Psoas muscle (tissue), 7 donors: ENCODE measurements at regions not wholly inside any gene's neighbourhood (a gene's known extent, or its start where the extent isn't known, plus 50 kb on each side); places are given as distances from the start of the nearest gene placed in this dataset.
"Not testable (repeated sequence)": the region's sequence is repeated elsewhere in the genome, so short reads cannot be mapped to it uniquely, and the experiment has no call there.

ENCODE experiments used
- ATAC-seq, 4 donors: fragments of 200-7000 bp; cut with Tn5 transposase; one replicate each; pipeline ENCODE4 v1.9.1; 2020; ENCODE audit warnings: moderate library complexity in 3 of 4, mild to moderate bottlenecking in 2 of 4
- DNase-seq, 2 donors: peaks; one replicate each; pipeline ENCODE4 v3.0.0-alpha.2; 2020
- H3K27ac ChIP-seq: fragments of 200-600 bp; one replicate; pipeline ENCODE4 v1.8.0; 2022
- H3K27me3 ChIP-seq, 3 donors: fragments of 200-600 bp in 1 of 3; one replicate each; pipeline versions ENCODE4 v1.6.1 to v1.8.0; 2013 to 2022; ENCODE audit warnings: low read length in 2 of 3, mild to moderate bottlenecking in 2 of 3, moderate library complexity in 1 of 3; ENCODE audit not compliant: insufficient read depth in 3 of 3
- H3K36me3 ChIP-seq, 2 donors: fragments of 200-600 bp in 1 of 2; one replicate each; pipeline versions ENCODE4 v1.6.1 to v1.8.0; 2013 to 2022; ENCODE audit warnings: low read depth in 1 of 2, mild to moderate bottlenecking in 1 of 2, moderate library complexity in 1 of 2; ENCODE audit not compliant: insufficient read depth in 1 of 2
- H3K4me1 ChIP-seq: fragments of 200-600 bp; one replicate; pipeline ENCODE4 v1.8.0; 2022
- H3K4me3 ChIP-seq: fragments of 200-600 bp; one replicate; pipeline ENCODE4 v1.8.0; 2022; ENCODE audit warnings: mild to moderate bottlenecking
- H3K9me3 ChIP-seq: fragments of 200-600 bp; one replicate; pipeline ENCODE4 v1.8.0; 2022
- CTCF ChIP-seq: fragments of 200-600 bp; IDR thresholded peaks from one replicate; pipeline ENCODE4 v1.8.0; 2022; ENCODE audit warnings: antibody characterized with exemption
- WGBS, 3 donors: extraction: QIAGEN DNeasy Blood & Tissue Kit; methylation state at CpG; one replicate each; pipeline versions ENCODE4 v1.1.6 to v1.1.7; 2013; 5-methylcytosine and 5-hydroxymethylcytosine counted together
- intact Hi-C, 2 donors: fragments of 100-400 bp; cut with DNase I; formaldehyde crosslinking; loops; one replicate each; pipeline versions ENCODE4 v1.11.0 to v1.14.2; 2022
- donor health status: healthy with polysubstance abuse.
- donor health status: DM: no; HTN: no; CAD: no; lungs with moderate emphysema.
- donor health status: Bipolar disorder and iron deficiency.
- donor health status: healthy.
- donor health status: DM: yes; HTN: yes; CAD: no.
- donor health status: DM: no; HTN: no; CAD: no.
- donor health status: DM: yes; HTN: yes; CAD: no.

DNA sequence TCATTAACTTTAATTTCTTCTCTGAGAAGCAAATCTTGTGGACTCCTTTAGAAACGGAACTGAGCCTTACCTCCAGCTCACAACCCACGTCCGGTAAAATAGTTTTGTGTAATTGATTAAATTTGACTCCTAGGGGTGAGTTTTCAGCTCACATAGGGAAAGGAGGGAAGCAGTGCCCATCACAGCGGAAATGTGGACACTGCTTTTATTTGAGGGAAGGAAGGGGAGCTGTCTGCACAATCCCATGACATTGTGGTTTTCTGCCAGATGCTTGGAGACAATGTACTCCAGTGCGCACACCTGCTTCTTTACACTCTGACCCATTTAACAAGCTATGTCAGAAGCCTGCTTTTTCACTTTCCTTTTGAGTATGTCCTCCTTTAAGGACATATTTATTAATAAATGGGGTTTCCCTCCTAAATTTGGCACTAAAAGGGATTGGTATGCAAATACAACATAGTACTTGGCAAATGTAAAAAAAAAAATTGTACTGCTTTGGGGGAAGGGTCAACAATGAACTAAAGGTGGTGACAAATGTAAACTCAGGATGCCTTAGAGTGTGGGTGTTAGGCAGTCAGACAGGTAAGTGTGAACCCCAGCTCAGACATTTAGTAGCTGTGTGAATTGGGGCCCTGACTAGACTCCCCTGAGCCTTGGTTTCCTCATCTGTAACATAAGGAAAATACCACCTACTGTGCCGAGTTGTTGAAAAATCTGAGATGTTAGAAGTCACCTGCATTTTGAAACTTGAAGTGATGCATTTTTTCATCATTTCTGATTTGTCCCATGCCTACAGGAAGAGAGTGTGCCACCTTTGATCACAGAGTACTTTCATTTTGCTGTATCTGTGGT, 90.2 kb upstream of the KLF6 start:
- H3K4me1 ChIP-seq, result peaks cover 12% of the 10 kb centered on the region
- H3K36me3 ChIP-seq, result no peaks in the 10 kb centered on the region
- H3K27ac ChIP-seq, result no peak overlapping the region
- no peaks in the 10 kb centered on the region for H3K27me3 ChIP-seq
- H3K4me3 ChIP-seq, result no peak overlapping the region
- WGBS, 3 donors, result 61 to 68% (median 61%) methylated on average over 6 of the region's 6 CpGs
- ATAC-seq (peak in 2 of 4 donors; percentile 13 to 28), DNase-seq (no peak)
- no peak for TF ChIP-seq CTCF
- intact Hi-C loops, result no loop called here
- H3K9me3 ChIP-seq, result no peaks in the 10 kb centered on the region

DNA sequence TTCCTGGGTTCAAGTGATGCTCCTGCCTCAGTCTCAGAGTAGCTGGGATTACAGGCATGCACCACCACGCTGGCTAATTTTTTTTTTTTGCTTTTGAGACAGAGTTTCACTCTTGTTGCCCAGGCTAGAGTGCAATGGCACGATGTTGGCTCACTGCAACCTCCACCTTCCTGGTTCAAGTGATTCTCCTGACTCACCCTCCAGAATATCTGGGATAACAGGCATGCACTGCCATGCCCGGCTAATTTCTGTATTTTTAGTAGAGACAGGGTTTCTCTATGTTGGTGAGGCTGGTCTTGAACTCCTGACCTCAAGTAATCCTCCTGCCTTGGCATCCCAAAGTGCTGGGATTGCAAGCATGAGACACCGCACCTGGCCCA, 89.6 kb upstream of the KLF6 start:
- H3K36me3 ChIP-seq, H3K9me3 ChIP-seq, H3K27ac ChIP-seq, H3K27me3 ChIP-seq, intact Hi-C loops, H3K4me3 ChIP-seq, DNase-seq: not testable (repeated sequence)
- WGBS, 3 donors, result 54 to 72% (median 64%) methylated on average over 4 of the region's 4 CpGs
- ATAC-seq, result peak in 1 of 4 donors; percentile 8
- H3K4me1 ChIP-seq, result peaks cover 12% of the 10 kb centered on the region

GRCh38 chr10:3873728-3874461, 88.9 kb upstream of the KLF6 start:
- H3K27me3 ChIP-seq, result no peaks in the 10 kb centered on the region
- H3K36me3 ChIP-seq, result no peaks in the 10 kb centered on the region
- H3K27ac ChIP-seq, result peak overlapping the region; percentile 6
- 20 to 25% (median 25%) methylated on average over 7 of the region's 7 CpGs for WGBS, 3 donors
- no peak overlapping the region for H3K4me3 ChIP-seq
- intact Hi-C loops, result no loop called here
- ATAC-seq, result peak in 1 of 4 donors; percentile 37
- H3K9me3 ChIP-seq, result no peaks in the 10 kb centered on the region
- H3K4me1 ChIP-seq, result peaks cover 12% of the 10 kb centered on the region
- TF ChIP-seq CTCF, result no peak
- DNase-seq, result no peak

DNA sequence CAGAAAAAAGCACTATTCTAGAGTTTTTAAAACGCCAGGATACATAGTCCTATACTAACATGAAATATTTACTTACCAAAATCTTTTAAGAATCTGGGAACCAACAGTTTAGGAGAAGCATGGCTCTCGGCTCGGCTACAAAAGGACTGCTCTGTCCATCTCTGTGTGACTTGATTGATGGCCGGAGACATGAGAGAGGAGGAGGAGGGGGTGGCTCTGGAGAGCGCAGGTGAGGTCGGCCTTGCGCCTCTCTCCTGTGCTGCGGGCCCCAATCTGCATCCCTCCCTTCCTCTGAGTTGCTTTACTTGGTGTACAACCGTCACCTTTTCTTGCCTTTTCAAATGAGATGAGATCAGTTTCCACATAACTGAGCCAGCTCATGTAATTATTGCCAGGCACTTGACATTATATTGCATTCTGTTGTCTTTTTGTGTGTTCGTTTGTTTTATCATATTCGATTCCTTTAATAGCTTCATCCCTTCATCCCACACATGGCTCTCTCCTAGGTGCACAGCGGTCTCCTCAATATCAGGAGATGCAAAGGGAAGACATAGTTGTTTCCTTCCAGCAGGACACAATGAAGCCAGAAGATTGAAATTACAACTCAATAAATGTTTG, 87.8 kb upstream of the KLF6 start:
- TF ChIP-seq CTCF, result no peak
- WGBS, 3 donors, result 81 to 89% (median 88%) methylated on average over 12 of the region's 12 CpGs
- H3K9me3 ChIP-seq, result no peaks in the 10 kb centered on the region
- intact Hi-C loops, result no loop called here
- no peak overlapping the region for H3K4me3 ChIP-seq
- H3K4me1 ChIP-seq, result peaks cover 12% of the 10 kb centered on the region
- H3K27me3 ChIP-seq, result no peaks in the 10 kb centered on the region
- DNase-seq (no peak), ATAC-seq (no peak)
- no peak overlapping the region for H3K27ac ChIP-seq
- no peaks in the 10 kb centered on the region for H3K36me3 ChIP-seq

GRCh38 chr10:3871424-3871996, 86.5 kb upstream of the KLF6 start:
- Histone ChIP-seq H3K36me3 (no peaks in the 10 kb centered on the region), H3K4me3 (no peak overlapping the region), H3K27me3 (no peaks in the 10 kb centered on the region), H3K4me1 (peaks cover 12% of the 10 kb centered on the region), H3K9me3 (no peaks in the 10 kb centered on the region), H3K27ac (no peak overlapping the region)
- intact Hi-C loops, result no loop called here
- DNase-seq, result no peak
- no peak for ATAC-seq
- TF ChIP-seq CTCF, result no peak
- WGBS, 3 donors, result 87 to 94% (median 90%) methylated on average over 6 of the region's 6 CpGs
